Hepatocyte (in vitro differentiated cells): ENCODE measurements at regions not wholly inside any gene's neighbourhood (a gene's known extent, or its start where the extent isn't known, plus 50 kb on each side); places are given as distances from the start of the nearest gene placed in this dataset.

ENCODE experiments used
- DNase-seq: peaks from one replicate; pipeline ENCODE4 v3.0.0-alpha.2; 2016; ENCODE audit warnings: low spot score
- H2AFZ ChIP-seq: fragments of 200-600 bp; sonication (generic); 2 replicates; pipeline ENCODE4 v1.6.0; 2016; ENCODE audit warnings: antibody characterized with exemption, mild to moderate bottlenecking
- H3K27ac ChIP-seq: fragments of 200-600 bp; sonication (generic); 2 replicates; pipeline ENCODE4 v1.5.1; 2016; ENCODE audit warnings: mild to moderate bottlenecking
- H3K27me3 ChIP-seq: fragments of 200-600 bp; sonication (generic); 2 replicates; pipeline ENCODE4 v1.6.1; 2016
- H3K36me3 ChIP-seq: fragments of 200-600 bp; sonication (generic); replicated peaks from 2 replicates; pipeline ENCODE4 v1.5.1; 2016; ENCODE audit warnings: low read depth; ENCODE audit not compliant: insufficient read depth
- H3K4me1 ChIP-seq: fragments of 200-600 bp; sonication (generic); 2 replicates; pipeline ENCODE4 v1.5.1; 2016; ENCODE audit warnings: mild to moderate bottlenecking, moderate library complexity; ENCODE audit not compliant: insufficient read depth
- H3K4me2 ChIP-seq: fragments of 200-600 bp; sonication (generic); 2 replicates; pipeline ENCODE4 v1.6.0; 2016
- H3K4me3 ChIP-seq: fragments of 200-600 bp; sonication (generic); 2 replicates; pipeline ENCODE4 v1.5.1; 2016; ENCODE audit warnings: mild to moderate bottlenecking
- H3K79me2 ChIP-seq: fragments of 200-600 bp; sonication (generic); 2 replicates; pipeline ENCODE4 v1.6.0; 2017; ENCODE audit warnings: mild to moderate bottlenecking
- H3K9me2 ChIP-seq: fragments of 200-600 bp; sonication (generic); replicated peaks from 2 replicates; pipeline ENCODE4 v1.6.0; 2017; ENCODE audit warnings: mild to moderate bottlenecking; ENCODE audit not compliant: insufficient read depth
- H3K9me3 ChIP-seq: fragments of 200-600 bp; sonication (generic); 2 replicates; pipeline ENCODE4 v1.5.1; 2016; ENCODE audit warnings: low read depth, mild to moderate bottlenecking
- H4K20me1 ChIP-seq: fragments of 200-600 bp; sonication (generic); 2 replicates; pipeline ENCODE4 v1.6.0; 2016; ENCODE audit warnings: mild to moderate bottlenecking; ENCODE audit not compliant: insufficient read depth, poor library complexity, severe bottlenecking
- EZH2 ChIP-seq: fragments of 200-600 bp; sonication (generic); IDR thresholded peaks from 2 replicates; pipeline ENCODE4 v1.6.1; 2016; ENCODE audit warnings: antibody characterized with exemption, mild to moderate bottlenecking, borderline replicate concordance
- EZH2phosphoT487 ChIP-seq: fragments of 200-600 bp; sonication (generic); IDR thresholded peaks from one replicate; pipeline ENCODE4 v1.6.1; 2018; ENCODE audit warnings: antibody characterized with exemption, mild to moderate bottlenecking, low read depth, moderate library complexity; ENCODE audit not compliant: unreplicated experiment, severe bottlenecking
- WGBS: methylation state at CpG from one replicate; pipeline ENCODE4 v1.1.6; 2016; ENCODE audit warnings: low lambda C conversion rate; ENCODE audit errors: missing lambda C conversion rate; 5-methylcytosine and 5-hydroxymethylcytosine counted together
- TF ChIP-seq, protein P1 (sequence below): fragments of 200-600 bp; sonication (generic); IDR thresholded peaks from 2 replicates; pipeline ENCODE4 v1.5.1; 2016; ENCODE audit warnings: antibody characterized with exemption, mild to moderate bottlenecking; ENCODE audit not compliant: poor library complexity

GRCh38 chr2:59223742-59224141, 982.6 kb upstream of the FANCL start:
- H3K4me2 ChIP-seq = no peak overlapping the region
- TF ChIP-seq EZH2phosphoT487 = no peak
- TF ChIP-seq, protein P1, sequence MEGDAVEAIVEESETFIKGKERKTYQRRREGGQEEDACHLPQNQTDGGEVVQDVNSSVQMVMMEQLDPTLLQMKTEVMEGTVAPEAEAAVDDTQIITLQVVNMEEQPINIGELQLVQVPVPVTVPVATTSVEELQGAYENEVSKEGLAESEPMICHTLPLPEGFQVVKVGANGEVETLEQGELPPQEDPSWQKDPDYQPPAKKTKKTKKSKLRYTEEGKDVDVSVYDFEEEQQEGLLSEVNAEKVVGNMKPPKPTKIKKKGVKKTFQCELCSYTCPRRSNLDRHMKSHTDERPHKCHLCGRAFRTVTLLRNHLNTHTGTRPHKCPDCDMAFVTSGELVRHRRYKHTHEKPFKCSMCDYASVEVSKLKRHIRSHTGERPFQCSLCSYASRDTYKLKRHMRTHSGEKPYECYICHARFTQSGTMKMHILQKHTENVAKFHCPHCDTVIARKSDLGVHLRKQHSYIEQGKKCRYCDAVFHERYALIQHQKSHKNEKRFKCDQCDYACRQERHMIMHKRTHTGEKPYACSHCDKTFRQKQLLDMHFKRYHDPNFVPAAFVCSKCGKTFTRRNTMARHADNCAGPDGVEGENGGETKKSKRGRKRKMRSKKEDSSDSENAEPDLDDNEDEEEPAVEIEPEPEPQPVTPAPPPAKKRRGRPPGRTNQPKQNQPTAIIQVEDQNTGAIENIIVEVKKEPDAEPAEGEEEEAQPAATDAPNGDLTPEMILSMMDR = no peak
- H3K36me3 ChIP-seq = no peaks in the 10 kb centered on the region
- no peaks in the 10 kb centered on the region for H3K9me3 ChIP-seq
- H3K27me3 ChIP-seq = no peaks in the 10 kb centered on the region
- no peaks in the 10 kb centered on the region for H3K9me2 ChIP-seq
- no peaks in the 10 kb centered on the region for H3K79me2 ChIP-seq
- no peaks in the 10 kb centered on the region for H3K4me1 ChIP-seq
- H4K20me1 ChIP-seq = no peaks in the 10 kb centered on the region
- H3K4me3 ChIP-seq = no peak overlapping the region
- H3K27ac ChIP-seq = no peak overlapping the region
- H2AFZ ChIP-seq = no peak overlapping the region
- no peak for DNase-seq

GRCh38 chr2:59217360-59217759, 976.2 kb upstream of the FANCL start:
- no peaks in the 10 kb centered on the region for H3K36me3 ChIP-seq
- H4K20me1 ChIP-seq = no peaks in the 10 kb centered on the region
- H3K4me3 ChIP-seq = no peak overlapping the region
- no peak for DNase-seq
- TF ChIP-seq EZH2 (no peak), EZH2phosphoT487 (no peak)
- TF ChIP-seq, protein P1 = no peak
- H3K27ac ChIP-seq = no peak overlapping the region
- H3K4me1 ChIP-seq = no peaks in the 10 kb centered on the region
- H3K27me3 ChIP-seq = no peaks in the 10 kb centered on the region
- H3K9me3 ChIP-seq = no peaks in the 10 kb centered on the region
- no peak overlapping the region for H2AFZ ChIP-seq
- H3K9me2 ChIP-seq = no peaks in the 10 kb centered on the region
- H3K79me2 ChIP-seq = no peaks in the 10 kb centered on the region
- H3K4me2 ChIP-seq = no peak overlapping the region
- WGBS = 53% methylated on average over 3 of the region's 3 CpGs

DNA sequence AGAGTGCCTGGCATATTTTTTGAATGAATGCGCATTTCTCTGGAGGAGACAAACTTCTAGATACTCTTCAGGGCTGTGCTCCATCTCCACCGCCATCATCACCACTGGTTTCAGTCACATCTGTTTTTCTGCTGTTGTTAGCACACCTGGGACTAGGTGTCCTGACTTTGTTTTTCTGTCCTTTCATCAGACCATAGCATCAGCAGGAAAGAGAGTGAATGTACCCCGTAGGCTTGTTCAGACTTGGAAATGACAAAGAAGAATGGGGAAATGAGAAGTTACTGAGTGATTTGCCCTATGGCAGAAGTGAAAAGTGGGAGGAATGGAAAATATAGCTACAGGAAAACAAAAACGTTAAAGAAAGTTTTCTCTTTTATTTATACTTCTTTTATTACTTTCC, 965.2 kb upstream of the FANCL start:
- no peak for TF ChIP-seq EZH2phosphoT487
- TF ChIP-seq, protein P1 = no peak
- no peak for TF ChIP-seq EZH2
- Histone ChIP-seq H3K36me3 (no peaks in the 10 kb centered on the region), H3K27me3 (no peaks in the 10 kb centered on the region), H4K20me1 (no peaks in the 10 kb centered on the region), H3K9me3 (no peaks in the 10 kb centered on the region), H3K4me2 (no peak overlapping the region), H2AFZ (no peak overlapping the region), H3K4me1 (no peaks in the 10 kb centered on the region), H3K79me2 (no peaks in the 10 kb centered on the region), H3K27ac (no peak overlapping the region), H3K9me2 (no peaks in the 10 kb centered on the region), H3K4me3 (no peak overlapping the region)
- no peak for DNase-seq
- 88% methylated on average over 4 of the region's 4 CpGs for WGBS

DNA sequence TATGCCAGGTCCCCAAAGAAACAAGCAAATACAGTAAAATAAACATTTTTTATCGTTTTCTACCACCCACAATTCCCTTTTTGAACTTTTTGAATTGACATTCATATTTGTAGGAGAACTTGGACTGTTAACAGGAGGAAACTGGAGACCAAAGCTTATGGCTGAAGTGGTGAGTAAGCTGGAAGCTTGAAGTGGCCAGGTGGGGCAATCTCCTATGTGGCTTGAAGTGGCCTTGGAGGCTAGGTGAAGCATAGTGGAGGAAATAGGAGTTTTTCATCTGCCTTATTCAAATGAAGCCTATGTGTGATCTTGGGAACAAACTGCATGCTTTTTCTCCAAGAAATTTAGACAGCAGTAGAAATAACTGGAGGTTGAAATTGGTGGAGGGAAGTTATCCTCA, 962.9 kb upstream of the FANCL start:
- H4K20me1 ChIP-seq = no peaks in the 10 kb centered on the region
- DNase-seq = no peak
- TF ChIP-seq EZH2phosphoT487 (no peak), EZH2 (no peak)
- TF ChIP-seq, protein P1 = no peak
- H3K36me3 ChIP-seq = no peaks in the 10 kb centered on the region
- H3K4me2 ChIP-seq = no peak overlapping the region
- no peaks in the 10 kb centered on the region for H3K9me2 ChIP-seq
- no peaks in the 10 kb centered on the region for H3K79me2 ChIP-seq
- H3K4me3 ChIP-seq = no peak overlapping the region
- H2AFZ ChIP-seq = no peak overlapping the region
- no peaks in the 10 kb centered on the region for H3K4me1 ChIP-seq
- H3K27ac ChIP-seq = no peak overlapping the region
- 74% methylated on average over 1 of the region's 1 CpG for WGBS
- H3K27me3 ChIP-seq = no peaks in the 10 kb centered on the region
- no peaks in the 10 kb centered on the region for H3K9me3 ChIP-seq
